A673 (cell line): ENCODE measurements at regions not wholly inside any gene's neighbourhood (a gene's known extent, or its start where the extent isn't known, plus 50 kb on each side); places are given as distances from the start of the nearest gene placed in this dataset.
"Not testable (repeated sequence)": the region's sequence is repeated elsewhere in the genome, so short reads cannot be mapped to it uniquely, and the experiment has no call there.

Experiments used
- BruUV-seq: library from RNA; stranded (reverse); fragments of 400-500 nt; replicated peaks from 2 replicates; lab custom pipeline; 2021; lab: Mats Ljungman, UMichigan
- CTCF ChIA-PET: fragments of 300-600 bp; sonication (Branson Sonifier 250); formaldehyde crosslinking; loops from one replicate; lab custom pipeline; 2022; ENCODE audit warnings: antibody characterized with exemption; lab: Charles Lee
- POLR2A ChIA-PET: fragments of 300-600 bp; sonication (Branson Sonifier 250); formaldehyde crosslinking; loops from one replicate; lab custom pipeline; 2022; ENCODE audit warnings: antibody characterized with exemption; ENCODE audit not compliant: low non-redundant PET; lab: Charles Lee
- DNase-seq: peaks from one replicate; pipeline ENCODE4 v3.0.0-alpha.2; 2015; ENCODE audit warnings: low spot score
- H3K27ac ChIP-seq: fragments of 200-600 bp; sonication (generic); 2 replicates; pipeline ENCODE4 v1.5.1; 2016; ENCODE audit warnings: mixed run types, low read depth, mild to moderate bottlenecking, mixed read lengths, antibody characterized with exemption, low read length; ENCODE audit not compliant: poor library complexity, severe bottlenecking
- H3K27me3 ChIP-seq: fragments of 200-600 bp; sonication (generic); replicated peaks from 2 replicates; pipeline ENCODE4 v1.6.1; 2017; ENCODE audit warnings: mixed run types, low read depth, mild to moderate bottlenecking, mixed read lengths, antibody characterized with exemption, low read length; ENCODE audit not compliant: insufficient read depth, poor library complexity
- H3K36me3 ChIP-seq: fragments of 200-600 bp; sonication (generic); 2 replicates; pipeline ENCODE4 v1.6.1; 2016; ENCODE audit warnings: mixed run types, mild to moderate bottlenecking, mixed read lengths, antibody characterized with exemption, low read length; ENCODE audit not compliant: insufficient read depth, poor library complexity, severe bottlenecking
- H3K4me1 ChIP-seq: fragments of 200-600 bp; sonication (generic); 2 replicates; pipeline ENCODE4 v1.6.1; 2017; ENCODE audit warnings: mixed run types, mild to moderate bottlenecking, mixed read lengths, antibody characterized with exemption, low read length; ENCODE audit not compliant: insufficient read depth, poor library complexity, severe bottlenecking
- H3K4me3 ChIP-seq: fragments of 200-600 bp; sonication (generic); 2 replicates; pipeline ENCODE4 v1.5.1; 2016; ENCODE audit warnings: low read depth, mixed run types, mild to moderate bottlenecking, mixed read lengths, low read length; ENCODE audit not compliant: poor library complexity, severe bottlenecking
- H3K9me3 ChIP-seq: fragments of 200-600 bp; sonication (generic); 2 replicates; pipeline ENCODE4 v1.6.1; 2016; ENCODE audit warnings: mixed run types, low read depth, mild to moderate bottlenecking, mixed read lengths, antibody characterized with exemption, low read length; ENCODE audit not compliant: poor library complexity, severe bottlenecking
- CTCF ChIP-seq: fragments of 300-800, 200-600 bp; sonication (generic); conservative IDR thresholded peaks from 2 replicates; pipeline ENCODE4 v1.5.1; 2017; ENCODE audit warnings: low read depth, mild to moderate bottlenecking, antibody characterized with exemption, low read length, moderate library complexity, mixed read lengths
- EZH2 ChIP-seq: fragments of 200-600 bp; sonication (generic); IDR thresholded peaks from 2 replicates; pipeline ENCODE4 v1.6.1; 2017; ENCODE audit warnings: borderline replicate concordance, low read depth, mild to moderate bottlenecking, mixed read lengths, antibody characterized with exemption, low read length; ENCODE audit not compliant: poor library complexity, severe bottlenecking
- intact Hi-C: fragments of 100-400 bp; cut with micrococcal nuclease; formaldehyde crosslinking; loops from one replicate; pipeline ENCODE4 v1.10.0; 2022; ENCODE audit not compliant: unreplicated experiment

- Histone ChIP-seq H3K27me3 (peaks cover 25% of the 10 kb centered on the region), H3K9me3 (no peaks in the 10 kb centered on the region), H3K36me3 (no peaks in the 10 kb centered on the region), H3K4me3 (no peak overlapping the region), H3K27ac (no peak overlapping the region), H3K4me1 (no peaks in the 10 kb centered on the region)
- ChIA-PET CTCF (no interaction called here), POLR2A (no interaction called here)
- BruUV-seq: no TSS peak
- intact Hi-C loops: no loop called here
- TF ChIP-seq CTCF: no peak
- no peak for TF ChIP-seq EZH2
- no peak for DNase-seq
These were observed 74.4 kb downstream of the ACKR3 start for GRCh38 chr2:236644067-236644466.

- POLR2A ChIA-PET: no interaction called here
These were observed 74.9 kb downstream of the ACKR3 start for GRCh38 chr2:236644502-236644911.

GRCh38 chr2:236645141-236645540, 75.5 kb downstream of the ACKR3 start:
- POLR2A ChIA-PET, H3K36me3 ChIP-seq, H3K9me3 ChIP-seq, H3K4me3 ChIP-seq, H3K27ac ChIP-seq, H3K4me1 ChIP-seq, BruUV-seq, DNase-seq, intact Hi-C loops, CTCF ChIA-PET: not testable (repeated sequence)
- H3K27me3 ChIP-seq: peaks cover 29% of the 10 kb centered on the region

More at GRCh38 chr2:236644502-236644911, 74.9 kb downstream of the ACKR3 start:
- CTCF ChIA-PET: no interaction called here
- TF ChIP-seq EZH2 (no peak), CTCF (no peak)
- Histone ChIP-seq H3K36me3 (no peaks in the 10 kb centered on the region), H3K4me3 (no peak overlapping the region), H3K27ac (no peak overlapping the region), H3K27me3 (peaks cover 25% of the 10 kb centered on the region), H3K4me1 (no peaks in the 10 kb centered on the region), H3K9me3 (no peaks in the 10 kb centered on the region)
- intact Hi-C loops: no loop called here
- BruUV-seq: no TSS peak
- no peak for DNase-seq

GRCh38 chr2:236646441-236646840, 76.8 kb downstream of the ACKR3 start:
- intact Hi-C loops: no loop called here
- ChIA-PET CTCF (no interaction called here), POLR2A (no interaction called here)
- H3K27ac ChIP-seq: no peak overlapping the region
- no peaks in the 10 kb centered on the region for H3K4me1 ChIP-seq
- H3K36me3 ChIP-seq: no peaks in the 10 kb centered on the region
- TF ChIP-seq EZH2 (no peak), CTCF (no peak)
- H3K4me3 ChIP-seq: no peak overlapping the region
- no peak for DNase-seq
- no peaks in the 10 kb centered on the region for H3K9me3 ChIP-seq
- no TSS peak for BruUV-seq
- H3K27me3 ChIP-seq: peaks cover 29% of the 10 kb centered on the region
